Ovary (tissue), 3 donors: ENCODE measurements at regions not wholly inside any gene's neighbourhood (a gene's known extent, or its start where the extent isn't known, plus 50 kb on each side); places are given as distances from the start of the nearest gene placed in this dataset.

Experiments used
- CTCF ChIP-seq, 3 donors: fragments of 450-650 bp in 2 of 3; fragments of 200-600 bp in 1 of 3; IDR thresholded peaks; one replicate each; pipeline versions ENCODE4 v1.5.1 to v1.8.0; 2016 to 2022; ENCODE audit warnings: antibody characterized with exemption in 3 of 3, mild to moderate bottlenecking in 1 of 3
- EP300 ChIP-seq: sonication (generic); formaldehyde crosslinking; IDR thresholded peaks from one replicate; pipeline ENCODE4 v1.6.1; 2017; ENCODE audit warnings: antibody characterized with exemption
- POLR2A ChIP-seq: fragments of 450-650 bp; IDR thresholded peaks from one replicate; pipeline ENCODE4 v1.6.1; 2017; ENCODE audit warnings: antibody characterized with exemption, mild to moderate bottlenecking, moderate library complexity
- donor health status: DM: no; HTN: no; CAD: no.

- no peak for TF ChIP-seq CTCF (IDR thresholded peaks at IDR 0.05)
- TF ChIP-seq EP300: no peak
- TF ChIP-seq POLR2A: no peak
Observed at GRCh38 chr14:38972511-38972910, 130.5 kb downstream of the SEC23A start.
